GM19035 (cell line): ENCODE measurements at regions not wholly inside any gene's neighbourhood (a gene's known extent, or its start where the extent isn't known, plus 50 kb on each side); places are given as distances from the start of the nearest gene placed in this dataset.
"Not testable (repeated sequence)": the region's sequence is repeated elsewhere in the genome, so short reads cannot be mapped to it uniquely, and the experiment has no call there.

ENCODE experiments used
- ATAC-seq: cut with Tn5 transposase; IDR thresholded peaks from one replicate; pipeline ENCODE4 v1.9.1; 2021; ENCODE audit not compliant: unreplicated experiment

DNA sequence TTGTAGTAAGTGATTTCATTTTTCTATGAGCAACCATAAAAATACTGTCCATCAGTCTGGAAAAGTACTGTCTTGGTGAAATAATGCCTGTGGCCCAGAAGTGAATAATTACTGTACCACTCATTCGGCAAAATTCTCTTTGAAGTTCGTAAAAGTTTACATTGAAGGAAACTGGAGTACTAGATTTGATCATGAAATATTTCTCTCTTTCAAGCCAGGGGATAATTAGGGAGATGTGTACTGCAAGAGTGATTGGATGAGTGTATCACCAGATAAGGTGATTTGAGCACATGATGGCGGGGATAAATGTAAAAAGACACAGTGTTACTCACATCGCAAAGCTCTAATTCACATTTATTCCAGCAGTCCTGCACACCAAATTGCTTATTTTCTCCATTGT, 883.2 kb upstream of the PIK3C3 start:
- ATAC-seq: no peak

DNA sequence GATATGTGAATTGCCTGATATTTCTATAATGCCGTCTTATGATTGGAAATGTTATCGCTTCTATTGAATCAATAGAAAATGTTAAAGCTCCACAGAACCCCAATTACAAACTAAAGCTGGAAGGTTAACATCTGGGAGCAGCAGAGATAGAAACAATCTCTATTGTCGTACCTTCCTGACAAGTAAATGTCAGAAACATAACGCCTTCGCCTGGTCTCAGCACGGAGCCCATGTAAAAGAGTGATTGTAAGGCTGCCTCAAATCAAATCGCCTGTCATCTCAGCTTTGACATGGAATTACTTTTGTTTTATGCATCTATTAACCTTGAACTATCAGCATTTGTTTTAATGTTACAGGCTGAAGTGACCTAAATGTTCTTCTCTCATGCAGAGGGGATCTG, 885.9 kb upstream of the PIK3C3 start:
- ATAC-seq: no peak

DNA sequence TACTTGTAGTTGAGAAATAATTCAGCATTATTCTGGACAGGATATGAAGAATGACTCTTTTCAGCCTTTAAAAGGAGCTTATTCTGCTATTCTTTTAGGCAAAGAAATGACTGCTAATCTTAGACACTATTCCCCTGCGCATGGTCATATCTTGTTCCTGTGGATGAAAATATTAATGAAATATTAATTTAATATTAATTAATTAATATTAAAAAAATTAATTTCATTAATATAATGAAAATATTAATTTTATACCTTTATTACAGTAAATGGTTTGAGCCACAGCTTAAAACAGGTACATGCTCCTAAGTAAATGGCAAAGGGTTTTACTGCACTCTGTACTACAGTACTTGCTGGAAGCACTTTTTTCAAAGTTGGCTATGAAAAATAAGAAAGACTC, 890.1 kb upstream of the PIK3C3 start:
- no peak for ATAC-seq

GRCh38 chr18:41060967-41061366, 894.1 kb upstream of the PIK3C3 start:
- ATAC-seq: no peak

GRCh38 chr18:41059126-41059415, 896.0 kb upstream of the PIK3C3 start:
- ATAC-seq: no peak

DNA sequence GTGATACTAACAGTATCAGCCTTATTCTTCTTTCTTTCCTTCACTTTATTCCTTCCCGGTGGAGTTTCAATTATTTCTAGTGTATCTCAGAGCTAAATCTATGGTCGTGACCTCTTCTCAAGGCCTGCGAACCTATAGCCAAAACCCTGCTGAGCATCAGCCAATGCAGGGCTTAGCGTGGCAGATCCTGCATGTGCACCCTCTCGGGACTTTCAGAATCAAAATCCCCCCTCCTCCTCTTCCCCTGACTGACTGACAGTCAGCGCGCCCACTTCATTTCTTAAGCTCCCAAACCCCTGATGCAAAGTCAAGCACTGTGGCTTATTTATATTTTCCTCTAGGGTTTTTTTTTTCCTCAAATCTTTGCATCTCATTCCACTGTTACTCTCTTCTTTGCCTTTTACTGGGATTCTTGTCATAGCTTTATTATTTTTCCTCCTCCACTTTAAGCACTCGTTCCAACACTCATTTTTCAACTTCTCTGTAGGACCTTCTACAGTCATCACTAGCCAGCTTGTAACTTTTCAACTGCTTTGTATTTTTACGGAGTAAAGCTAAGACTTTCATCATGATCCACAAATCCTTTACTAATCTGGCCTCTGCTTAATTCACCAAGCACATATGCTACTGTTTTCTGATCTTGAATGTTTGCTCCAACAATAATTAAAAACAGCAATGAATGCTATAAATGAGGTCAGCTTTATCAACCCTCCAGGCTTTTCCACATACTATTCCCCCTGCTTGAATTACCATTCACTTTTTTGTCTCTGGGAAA, 896.5 kb upstream of the PIK3C3 start:
- no peak for ATAC-seq

- ATAC-seq: no peak
Observed at GRCh38 chr18:41052625-41053024, 902.4 kb upstream of the PIK3C3 start.

GRCh38 chr18:41046250-41046649, 908.8 kb upstream of the PIK3C3 start:
- ATAC-seq: not testable (repeated sequence)

- no peak for ATAC-seq
Observed at GRCh38 chr18:41043876-41044275, 911.2 kb upstream of the PIK3C3 start.

DNA sequence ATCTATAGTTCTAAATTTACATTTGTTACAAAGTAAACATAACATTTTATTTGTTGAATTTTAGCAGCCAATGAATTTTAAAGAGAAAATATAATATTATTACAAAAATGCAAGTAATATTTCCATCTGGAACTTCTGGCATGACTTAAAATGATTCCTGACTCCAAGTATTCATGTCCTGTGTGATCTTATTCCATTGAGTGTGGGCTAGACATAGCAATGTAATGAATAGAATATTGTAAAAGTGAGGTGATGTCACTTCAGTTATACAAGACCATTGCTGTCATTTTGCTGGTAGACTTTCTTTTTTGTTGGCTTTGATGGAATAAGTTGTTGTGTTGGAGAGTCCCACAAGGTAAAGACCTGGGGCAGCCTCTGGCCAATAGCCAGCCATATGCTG, 912.2 kb upstream of the PIK3C3 start:
- ATAC-seq: no peak

- ATAC-seq: no peak
Observed at GRCh38 chr18:41038071-41038470, 917.0 kb upstream of the PIK3C3 start.

- ATAC-seq: no peak
Observed at GRCh38 chr18:41036346-41036745, 918.7 kb upstream of the PIK3C3 start.

- ATAC-seq: no peak
Observed at GRCh38 chr18:41034413-41034812, 920.6 kb upstream of the PIK3C3 start.

- no peak for ATAC-seq
Observed at GRCh38 chr18:41025666-41026065, 929.4 kb upstream of the PIK3C3 start.

GRCh38 chr18:41024792-41025191, 930.2 kb upstream of the PIK3C3 start:
- ATAC-seq: no peak

- ATAC-seq: no peak
Observed at GRCh38 chr18:41022484-41022883, 932.5 kb upstream of the PIK3C3 start.

GRCh38 chr18:41021089-41021488, 933.9 kb upstream of the PIK3C3 start:
- ATAC-seq: no peak

- no peak for ATAC-seq
Observed at GRCh38 chr18:41012194-41012593, 942.8 kb upstream of the PIK3C3 start.

DNA sequence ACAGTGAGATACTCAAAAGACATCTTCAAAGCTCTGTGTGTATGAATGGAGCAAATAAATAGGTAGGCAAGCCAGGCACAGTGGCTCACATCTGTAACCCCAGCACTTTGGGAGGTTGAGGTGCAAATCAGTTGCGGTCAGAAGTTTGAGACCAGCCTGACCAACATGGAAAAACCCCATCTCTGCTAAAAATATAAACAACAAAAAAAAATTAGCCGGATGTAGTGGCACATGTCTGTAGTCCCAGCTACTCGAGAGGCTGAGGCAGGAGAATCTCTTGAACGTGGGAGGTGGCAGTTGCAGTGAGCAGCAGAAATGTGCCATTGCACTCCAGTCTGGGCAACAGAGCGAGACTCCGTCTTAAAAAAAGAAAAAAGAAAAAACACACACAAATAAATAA, 945.1 kb upstream of the PIK3C3 start:
- ATAC-seq: no peak

DNA sequence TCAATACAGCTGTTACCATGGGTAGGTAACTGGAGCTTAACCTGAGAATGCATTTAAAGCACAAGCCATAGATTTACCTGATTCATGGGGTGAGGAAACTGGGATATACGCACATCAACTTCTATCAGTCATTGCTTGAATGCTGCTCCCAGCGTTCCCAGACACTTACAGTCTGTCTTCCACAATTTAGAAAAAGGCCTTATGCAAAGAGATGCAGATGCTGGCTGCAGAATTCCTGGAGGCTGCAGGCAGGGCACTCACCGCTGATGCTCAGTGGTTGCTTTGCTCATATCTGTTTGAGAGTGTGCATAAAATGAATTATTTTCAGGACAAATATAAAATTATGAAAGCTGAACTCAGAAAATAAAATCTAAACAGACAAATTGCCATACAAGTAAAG, 950.7 kb upstream of the PIK3C3 start:
- ATAC-seq: no peak

DNA sequence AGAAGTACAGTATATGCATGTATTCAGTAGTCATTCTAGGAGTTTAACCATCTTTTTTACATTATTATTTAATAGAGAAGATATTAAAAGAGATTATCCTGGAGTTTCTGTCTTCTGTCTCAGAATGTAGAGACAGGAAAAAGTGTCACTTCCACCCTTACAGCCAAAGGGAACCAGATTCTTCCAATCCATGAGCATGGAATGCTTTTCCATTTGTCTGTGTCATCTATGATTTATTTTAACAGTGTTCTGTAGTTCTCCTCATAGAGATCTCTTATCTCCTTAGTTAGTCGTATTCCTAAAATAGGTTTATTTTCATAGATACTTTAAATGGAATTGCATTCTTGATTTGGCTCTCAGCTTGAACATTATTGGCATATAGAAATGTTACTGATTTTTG, 959.5 kb upstream of the PIK3C3 start:
- no peak for ATAC-seq

- ATAC-seq: no peak
Observed at GRCh38 chr18:40993363-40993762, 961.7 kb upstream of the PIK3C3 start.

DNA sequence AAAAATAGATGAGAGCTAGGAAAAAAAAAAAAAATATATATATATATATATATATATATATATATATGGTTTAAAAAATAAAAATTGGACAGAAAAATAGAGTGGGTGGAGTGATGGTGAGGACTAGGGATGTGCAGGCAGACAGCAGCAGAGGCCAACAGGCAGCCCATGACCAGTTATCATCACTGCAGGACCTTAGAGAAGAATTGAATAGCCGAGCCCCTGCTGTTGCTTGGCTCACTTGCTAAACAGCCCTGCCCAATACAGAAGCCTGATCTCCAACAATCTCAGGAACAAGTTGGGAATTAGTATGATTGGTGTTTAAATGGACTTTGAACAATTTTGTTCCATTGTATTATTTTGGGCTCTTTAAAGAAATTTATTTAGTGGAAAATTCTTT, 967.5 kb upstream of the PIK3C3 start:
- no peak for ATAC-seq
